ENCODE measurements at regions not wholly inside any gene's neighbourhood (a gene's known extent, or its start where the extent isn't known, plus 50 kb on each side); places are given as distances from the start of the nearest gene placed in this dataset.
"Not testable (repeated sequence)": the region's sequence is repeated elsewhere in the genome, so short reads cannot be mapped to it uniquely, and the experiment has no call there.

- H3K27ac ChIP-seq; H3K4me3 ChIP-seq; ATAC-seq (ENCODE audit: insufficient number of reproducible peaks, low FRiP score, low read depth); H3K4me1 ChIP-seq (ENCODE audit: control insufficient read depth in 1 of 2, low read depth in 2 of 2); H3K27me3 ChIP-seq (replicated peaks; ENCODE audit: insufficient read depth); H3K36me3 ChIP-seq; DNase-seq (ENCODE audit: low spot score); H3K9me3 ChIP-seq: not testable (repeated sequence)
These were observed 3051.6 kb downstream of the RPIA start for GRCh38 chr2:91742973-91743490.

DNA sequence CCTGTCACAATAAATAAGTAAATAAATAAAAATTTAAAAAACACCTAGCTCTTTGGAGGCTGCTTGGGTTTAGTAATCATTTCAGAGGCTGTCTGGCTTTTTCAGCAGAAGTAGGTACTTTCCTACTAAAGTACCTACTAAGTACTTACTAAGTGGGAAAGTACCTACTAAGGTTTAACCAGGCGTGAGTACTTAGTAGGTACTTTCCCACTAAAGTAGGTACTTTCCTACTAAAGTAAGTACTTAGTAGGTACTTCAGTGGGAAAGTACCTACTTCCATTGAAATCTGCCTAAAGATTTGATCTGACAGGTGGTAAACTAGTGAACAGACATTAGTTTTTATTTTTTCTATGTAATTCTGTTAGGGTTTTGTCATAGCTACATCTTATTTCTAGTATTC, 3052.4 kb downstream of the RPIA start:
- not testable (repeated sequence) for H3K4me1 ChIP-seq (ENCODE audit: control insufficient read depth in 1 of 2, low read depth in 2 of 2); H3K4me3 ChIP-seq; ATAC-seq (ENCODE audit: insufficient number of reproducible peaks, low FRiP score, low read depth); H3K27ac ChIP-seq; H3K27me3 ChIP-seq (replicated peaks; ENCODE audit: insufficient read depth); H3K36me3 ChIP-seq; H3K9me3 ChIP-seq; DNase-seq (ENCODE audit: low spot score)

DNA sequence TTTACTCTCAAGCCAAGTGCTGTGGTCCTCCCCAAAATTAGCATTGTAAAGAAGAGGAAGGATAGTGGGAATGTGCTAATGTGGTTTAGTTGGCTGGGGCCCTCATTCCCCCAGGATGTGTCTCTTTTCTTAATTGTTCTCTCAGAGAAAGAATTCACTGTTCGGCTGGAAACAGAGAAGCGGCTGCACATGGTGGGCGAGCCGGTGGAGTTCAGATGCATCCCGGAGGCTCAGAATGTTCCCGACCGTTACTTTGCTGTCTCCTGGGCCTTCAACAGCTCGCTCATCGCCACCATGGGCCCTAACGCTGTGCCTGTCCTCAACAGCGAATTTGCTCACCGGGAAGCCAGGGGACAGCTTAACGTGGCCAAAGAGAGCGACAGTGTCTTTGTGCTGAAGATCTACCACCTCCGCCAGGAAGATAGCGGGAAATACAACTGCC, 3053.2 kb downstream of the RPIA start:
- not testable (repeated sequence) for H3K4me1 ChIP-seq (ENCODE audit: control insufficient read depth in 1 of 2, low read depth in 2 of 2); DNase-seq (ENCODE audit: low spot score); H3K4me3 ChIP-seq; H3K36me3 ChIP-seq; H3K9me3 ChIP-seq; H3K27ac ChIP-seq; ATAC-seq (ENCODE audit: insufficient number of reproducible peaks, low FRiP score, low read depth); H3K27me3 ChIP-seq (replicated peaks; ENCODE audit: insufficient read depth)

DNA sequence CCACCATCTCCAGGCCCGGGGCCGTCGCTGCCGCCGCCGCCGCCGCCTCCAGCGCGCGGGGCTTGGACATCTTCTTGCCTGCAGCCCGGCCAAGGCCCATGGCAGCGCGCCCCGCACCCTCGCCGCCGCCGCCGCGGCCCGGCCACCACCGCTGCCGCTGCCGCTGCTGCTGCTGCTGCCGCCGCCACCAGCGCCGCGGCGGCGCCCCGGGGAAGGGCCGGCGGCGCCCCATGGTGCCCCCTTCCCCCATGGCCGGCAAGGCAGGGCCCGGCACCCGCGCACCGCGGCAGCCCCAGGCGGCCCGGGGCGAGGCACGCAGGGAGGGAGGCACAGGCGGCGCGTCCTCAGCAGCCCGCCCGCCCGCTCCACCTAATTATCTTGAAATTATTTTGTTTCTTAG, 3057.4 kb downstream of the RPIA start:
- H3K4me1 ChIP-seq (ENCODE audit: control insufficient read depth in 1 of 2, low read depth in 2 of 2): no peaks in the 10 kb centered on the region
- DNase-seq (ENCODE audit: low spot score): no peak
- TF ChIP-seq CTCF (IDR thresholded peaks at IDR 0.05): no peak
- no peak overlapping the region for H3K4me3 ChIP-seq
- no peaks in the 10 kb centered on the region for H3K27me3 ChIP-seq (replicated peaks; ENCODE audit: insufficient read depth)
- H3K36me3 ChIP-seq: no peaks in the 10 kb centered on the region
- H3K27ac ChIP-seq: no peak overlapping the region
- no peaks in the 10 kb centered on the region for H3K9me3 ChIP-seq
- ATAC-seq (ENCODE audit: insufficient number of reproducible peaks, low FRiP score, low read depth): no peak

DNA sequence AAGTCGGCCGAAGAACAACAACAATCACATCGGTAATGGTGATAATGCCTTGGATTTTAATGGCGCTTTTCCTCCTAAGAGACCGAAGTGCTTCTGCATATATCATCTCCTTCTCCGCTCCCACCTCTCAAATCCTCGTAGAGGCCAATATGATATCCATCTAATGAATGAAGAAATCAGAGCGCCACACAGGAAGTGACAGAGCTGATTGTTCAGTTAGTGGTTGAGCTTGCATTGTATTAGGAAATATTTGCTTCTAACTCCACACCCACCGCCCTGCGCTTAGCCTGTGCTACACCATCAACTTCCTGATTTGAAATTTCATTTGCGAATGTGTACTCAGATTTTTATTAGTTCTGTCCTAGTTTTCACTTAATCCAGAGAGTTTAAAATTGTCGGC, 3058.2 kb downstream of the RPIA start:
- H3K27ac ChIP-seq; DNase-seq (ENCODE audit: low spot score); H3K36me3 ChIP-seq; ATAC-seq (ENCODE audit: insufficient number of reproducible peaks, low FRiP score, low read depth); H3K4me3 ChIP-seq; H3K9me3 ChIP-seq; H3K27me3 ChIP-seq (replicated peaks; ENCODE audit: insufficient read depth); H3K4me1 ChIP-seq (ENCODE audit: control insufficient read depth in 1 of 2, low read depth in 2 of 2): not testable (repeated sequence)

GRCh38 chr2:91759361-91759941, 3068.0 kb downstream of the RPIA start:
- H3K9me3 ChIP-seq; DNase-seq (ENCODE audit: low spot score); ATAC-seq (ENCODE audit: insufficient number of reproducible peaks, low FRiP score, low read depth); H3K4me3 ChIP-seq; H3K4me1 ChIP-seq (ENCODE audit: control insufficient read depth in 1 of 2, low read depth in 2 of 2); H3K36me3 ChIP-seq; H3K27ac ChIP-seq; H3K27me3 ChIP-seq (replicated peaks; ENCODE audit: insufficient read depth): not testable (repeated sequence)

DNA sequence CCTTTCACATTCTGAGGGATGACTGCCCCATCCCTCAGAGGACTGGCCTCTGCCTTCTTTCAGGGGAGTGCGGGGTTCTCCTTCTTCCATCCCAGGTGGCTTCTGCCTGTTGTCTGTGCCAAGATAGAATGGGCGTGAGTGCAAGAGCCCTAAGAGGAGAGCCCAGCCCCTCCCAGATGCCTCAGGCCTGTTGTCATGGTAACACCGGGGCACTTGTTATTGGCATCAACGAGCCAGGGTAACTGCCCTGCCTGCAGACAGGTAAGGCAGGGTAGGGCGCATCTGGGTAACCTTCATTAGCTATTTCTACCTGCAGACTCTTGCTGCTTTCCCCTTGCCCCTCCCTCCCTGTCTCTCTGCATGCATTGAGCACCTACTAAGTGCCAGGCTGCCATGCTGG, 3069.2 kb downstream of the RPIA start:
- not testable (repeated sequence) for H3K27ac ChIP-seq; DNase-seq (ENCODE audit: low spot score)

GRCh38 chr2:91762312-91762711, 3070.8 kb downstream of the RPIA start:
- ATAC-seq (ENCODE audit: insufficient number of reproducible peaks, low FRiP score, low read depth); H3K4me1 ChIP-seq (ENCODE audit: control insufficient read depth in 1 of 2, low read depth in 2 of 2); H3K36me3 ChIP-seq: not testable (repeated sequence)

More for the DNA sequence above, 3069.2 kb downstream of the RPIA start:
- H3K4me3 ChIP-seq; H3K27me3 ChIP-seq (replicated peaks; ENCODE audit: insufficient read depth); H3K9me3 ChIP-seq; H3K4me1 ChIP-seq (ENCODE audit: control insufficient read depth in 1 of 2, low read depth in 2 of 2); H3K36me3 ChIP-seq; ATAC-seq (ENCODE audit: insufficient number of reproducible peaks, low FRiP score, low read depth): not testable (repeated sequence)

GRCh38 chr2:91763710-91764109, 3072.2 kb downstream of the RPIA start:
- not testable (repeated sequence) for H3K36me3 ChIP-seq; H3K27ac ChIP-seq; ATAC-seq (ENCODE audit: insufficient number of reproducible peaks, low FRiP score, low read depth); H3K4me1 ChIP-seq (ENCODE audit: control insufficient read depth in 1 of 2, low read depth in 2 of 2); H3K27me3 ChIP-seq (replicated peaks; ENCODE audit: insufficient read depth); H3K4me3 ChIP-seq; H3K9me3 ChIP-seq; DNase-seq (ENCODE audit: low spot score)

More at GRCh38 chr2:91762312-91762711, 3070.8 kb downstream of the RPIA start:
- not testable (repeated sequence) for H3K27ac ChIP-seq; DNase-seq (ENCODE audit: low spot score); H3K4me3 ChIP-seq; H3K9me3 ChIP-seq; H3K27me3 ChIP-seq (replicated peaks; ENCODE audit: insufficient read depth)

DNA sequence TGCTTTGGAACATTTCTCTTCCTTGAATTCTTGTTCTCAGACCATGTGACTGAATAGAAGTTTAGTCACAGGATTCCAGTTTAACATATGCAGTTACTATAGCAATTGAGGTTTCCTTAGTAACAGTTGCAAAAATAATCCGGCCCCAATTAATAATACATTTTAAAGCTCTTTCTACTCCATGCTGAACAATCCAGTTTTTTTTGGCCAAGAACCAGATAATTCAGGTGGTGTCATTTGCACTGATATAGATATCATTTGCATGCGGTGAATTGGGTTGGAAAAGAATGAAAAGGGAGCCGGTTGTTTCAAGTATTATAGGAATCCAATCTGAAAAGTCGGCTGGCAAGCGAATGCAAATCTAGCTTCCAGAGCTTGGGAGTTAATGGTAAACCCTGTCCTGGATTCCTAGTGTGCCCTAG, 3073.1 kb downstream of the RPIA start:
- H3K4me1 ChIP-seq (ENCODE audit: control insufficient read depth in 1 of 2, low read depth in 2 of 2); H3K36me3 ChIP-seq; ATAC-seq (ENCODE audit: insufficient number of reproducible peaks, low FRiP score, low read depth); H3K27ac ChIP-seq; H3K4me3 ChIP-seq; H3K9me3 ChIP-seq; DNase-seq (ENCODE audit: low spot score); H3K27me3 ChIP-seq (replicated peaks; ENCODE audit: insufficient read depth): not testable (repeated sequence)

DNA sequence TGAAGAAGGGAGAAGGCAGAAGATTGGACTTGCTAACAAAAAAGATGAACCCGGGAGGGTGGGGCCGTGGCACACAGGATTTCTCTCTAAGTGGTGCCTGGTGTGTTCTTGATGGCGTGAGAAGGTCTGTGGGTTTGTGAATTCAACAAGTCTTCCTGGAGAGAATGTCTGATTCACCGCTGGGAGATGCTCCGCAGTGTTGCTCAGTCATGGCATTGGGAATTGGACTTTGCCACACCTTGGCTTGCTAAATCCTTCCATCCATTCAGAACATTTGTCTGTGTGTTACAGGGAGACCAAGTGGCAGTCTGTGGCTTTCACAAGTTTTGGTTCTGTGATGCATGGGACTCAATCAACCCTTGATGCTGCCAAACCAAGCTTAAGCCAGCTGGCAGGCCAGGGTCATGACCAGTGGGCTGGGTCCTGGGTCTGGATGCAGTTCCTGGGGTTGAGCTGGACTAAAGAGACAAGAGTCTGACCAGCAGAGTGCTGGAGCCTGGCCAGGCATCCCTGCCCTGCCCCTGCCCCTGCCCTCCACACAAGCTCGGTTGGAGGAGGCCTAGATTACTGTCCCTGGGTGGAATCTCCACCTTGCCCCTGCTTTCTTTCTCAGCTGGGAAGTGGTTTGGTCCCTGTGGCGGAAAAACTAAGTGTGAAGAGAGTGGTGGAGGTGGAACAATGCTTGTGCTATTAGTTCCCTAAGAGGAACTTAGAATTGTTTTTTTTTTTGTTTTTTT, 3073.7 kb downstream of the RPIA start:
- not testable (repeated sequence) for H3K9me3 ChIP-seq; H3K4me1 ChIP-seq (ENCODE audit: control insufficient read depth in 1 of 2, low read depth in 2 of 2); H3K36me3 ChIP-seq; ATAC-seq (ENCODE audit: insufficient number of reproducible peaks, low FRiP score, low read depth); H3K4me3 ChIP-seq; DNase-seq (ENCODE audit: low spot score); H3K27ac ChIP-seq; H3K27me3 ChIP-seq (replicated peaks; ENCODE audit: insufficient read depth)

Data from thoracic aorta (tissue), 2 donors.